ENCODE measurements at regions not wholly inside any gene's neighbourhood (a gene's known extent, or its start where the extent isn't known, plus 50 kb on each side); places are given as distances from the start of the nearest gene placed in this dataset.
"Not testable (repeated sequence)": the region's sequence is repeated elsewhere in the genome, so short reads cannot be mapped to it uniquely, and the experiment has no call there.

DNA sequence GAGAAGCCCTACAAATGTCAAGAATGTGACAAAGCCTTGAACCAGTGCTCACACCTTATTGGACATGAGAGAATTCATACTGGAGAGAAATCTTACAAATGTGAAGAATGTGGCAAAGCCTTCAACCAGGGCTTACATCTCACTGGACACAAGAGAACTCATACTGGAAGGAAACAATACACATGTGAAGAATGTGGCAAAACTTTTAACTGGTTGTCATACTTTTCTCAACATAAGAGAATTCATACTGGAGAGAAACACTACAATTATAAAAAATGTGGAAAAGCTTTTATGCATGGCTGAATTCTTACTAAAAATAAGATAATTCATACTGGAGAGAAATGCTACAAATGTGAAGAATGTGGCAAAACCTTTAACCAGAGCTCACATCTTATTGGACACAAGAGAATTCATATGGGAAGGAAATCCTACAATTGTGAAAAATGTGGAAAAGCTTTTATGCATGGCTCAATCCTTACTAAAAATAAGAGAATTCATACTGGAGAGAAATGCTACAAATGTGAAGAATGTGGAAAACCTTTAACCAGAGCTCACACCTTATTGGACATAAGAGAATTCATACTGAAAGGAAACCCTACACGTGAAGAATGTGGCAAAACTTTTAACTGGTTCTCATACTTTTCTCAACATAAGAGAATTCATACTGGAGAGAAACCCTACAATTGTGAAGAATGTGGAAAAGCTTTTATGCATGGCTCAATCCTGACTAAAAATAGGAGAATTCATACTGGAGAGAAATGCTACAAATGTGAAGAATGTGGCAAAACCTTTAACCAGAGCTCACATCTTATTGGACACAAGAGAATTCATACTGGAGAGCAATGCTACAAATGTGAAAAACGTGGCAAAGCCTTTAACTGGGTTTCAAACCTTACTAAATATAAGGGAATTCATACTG is 350.6 kb upstream of the NUPR2 start:
- H4K5ac ChIP-seq (ENCODE audit: insufficient read length, low read depth, low read length); H3K36me3 ChIP-seq (ENCODE audit: control insufficient read depth in 2 of 4, insufficient read depth in 4 of 4, low read length in 3 of 4); H3K23me2 ChIP-seq (ENCODE audit: low read depth, low read length); H2BK5ac ChIP-seq (ENCODE audit: low read depth, low read length); H2BK12ac ChIP-seq (ENCODE audit: low read depth, low read length); H2BK15ac ChIP-seq (ENCODE audit: low read length); H2BK120ac ChIP-seq (replicated peaks; ENCODE audit: low read depth, low read length); H3K4ac ChIP-seq (replicated peaks; ENCODE audit: insufficient read length, low read depth, low read length); H4K8ac ChIP-seq (ENCODE audit: extremely low read depth, insufficient read depth, low read length); H3K4me2 ChIP-seq (ENCODE audit: insufficient read depth in 1 of 2, low read depth in 2 of 2, low read length in 2 of 2); H2AFZ ChIP-seq (ENCODE audit: low read length); FAIRE-seq; H2BK20ac ChIP-seq (ENCODE audit: low read length); H2AK5ac ChIP-seq (ENCODE audit: low read depth, low read length); H3K23ac ChIP-seq (ENCODE audit: insufficient read length); H3K14ac ChIP-seq (ENCODE audit: insufficient read length); H3K4me1 ChIP-seq (replicated peaks in 1 of 4; ENCODE audit: control insufficient read depth in 3 of 4, insufficient read depth in 4 of 4, low read length in 3 of 4); DNase-seq (ENCODE audit: low read depth in 1 of 2, low spot score in 2 of 2); H3K27ac ChIP-seq (ENCODE audit: low read depth, low read length); H4K20me1 ChIP-seq (replicated peaks in 1 of 2; ENCODE audit: control insufficient read depth in 1 of 2, insufficient read depth in 2 of 2, low read length in 2 of 2); H3K9ac ChIP-seq (replicated peaks in 1 of 4; ENCODE audit: extremely low read depth in 1 of 4, low read depth in 3 of 4, low read length in 3 of 4); H3K79me2 ChIP-seq (ENCODE audit: control insufficient read depth in 1 of 2, insufficient read depth in 2 of 2, low read length in 2 of 2); CTCF ChIA-PET (ENCODE audit: partially characterized antibody); H3K4me3 ChIP-seq (ENCODE audit: extremely low read depth in 1 of 4, insufficient read depth in 2 of 4, low read depth in 3 of 4, low read length in 4 of 4); POLR2A ChIA-PET (ENCODE audit: partially characterized antibody); H3K79me1 ChIP-seq (ENCODE audit: low read depth, low read length); H4K91ac ChIP-seq (replicated peaks; ENCODE audit: insufficient read length, low read length); H3K27me3 ChIP-seq (replicated peaks in 1 of 4; ENCODE audit: control insufficient read depth in 3 of 4, extremely low read depth in 1 of 4, insufficient read depth in 3 of 4, low read length in 3 of 4); H3K18ac ChIP-seq (ENCODE audit: extremely low read depth, low read length); H3K56ac ChIP-seq (replicated peaks; ENCODE audit: insufficient read length, low read depth, low read length): not testable (repeated sequence)
- H3K9me3 ChIP-seq (ENCODE audit: insufficient read depth in 2 of 2, low read depth in 1 of 2, low read length in 1 of 2) = peaks cover 58 to 74% of the 10 kb centered on the region in 2 experiments
- peak; percentile 97 for TF ChIP-seq ZNF274 (IDR thresholded peaks at IDR 0.05; ENCODE audit: borderline replicate concordance, extremely low read depth, low read length)
- 33% methylated on average over 2 of the region's 2 CpGs; no CpG with 5 or more reads in 1 of the 2 experiments for WGBS, 2 experiments (ENCODE audit: extremely low coverage in 1 of 2, insufficient coverage in 1 of 2, insufficient read length in 1 of 2, insufficient replicate concordance in 2 of 2, low coverage in 1 of 2, low lambda C conversion rate in 2 of 2, missing lambda C conversion rate in 1 of 2)

Data from H1 (cell line).